Left colon (tissue), 2 donors: ENCODE measurements at regions not wholly inside any gene's neighbourhood (a gene's known extent, or its start where the extent isn't known, plus 50 kb on each side); places are given as distances from the start of the nearest gene placed in this dataset.
"Not testable (repeated sequence)": the region's sequence is repeated elsewhere in the genome, so short reads cannot be mapped to it uniquely, and the experiment has no call there.

Experiments
- ATAC-seq: fragments of 200-7000 bp; cut with Tn5 transposase; one replicate; pipeline ENCODE4 v1.9.1; 2020; ENCODE audit warnings: mild to moderate bottlenecking, moderate library complexity
- DNase-seq, 2 donors: peaks; one replicate each; pipeline ENCODE4 v3.0.0-alpha.2; 2020
- intact Hi-C, 2 donors: fragments of 100-400 bp; cut with DNase I in 1 of 2; cut with micrococcal nuclease in 1 of 2; formaldehyde crosslinking; loops; one replicate each; pipeline versions ENCODE4 v1.11.2 to v1.14.0; 2022; cut with DNase I, micrococcal nuclease
- donor health status: DM: no; HTN: no; CAD: no.
- donor health status: DM: yes; HTN: yes; CAD: no.

DNA sequence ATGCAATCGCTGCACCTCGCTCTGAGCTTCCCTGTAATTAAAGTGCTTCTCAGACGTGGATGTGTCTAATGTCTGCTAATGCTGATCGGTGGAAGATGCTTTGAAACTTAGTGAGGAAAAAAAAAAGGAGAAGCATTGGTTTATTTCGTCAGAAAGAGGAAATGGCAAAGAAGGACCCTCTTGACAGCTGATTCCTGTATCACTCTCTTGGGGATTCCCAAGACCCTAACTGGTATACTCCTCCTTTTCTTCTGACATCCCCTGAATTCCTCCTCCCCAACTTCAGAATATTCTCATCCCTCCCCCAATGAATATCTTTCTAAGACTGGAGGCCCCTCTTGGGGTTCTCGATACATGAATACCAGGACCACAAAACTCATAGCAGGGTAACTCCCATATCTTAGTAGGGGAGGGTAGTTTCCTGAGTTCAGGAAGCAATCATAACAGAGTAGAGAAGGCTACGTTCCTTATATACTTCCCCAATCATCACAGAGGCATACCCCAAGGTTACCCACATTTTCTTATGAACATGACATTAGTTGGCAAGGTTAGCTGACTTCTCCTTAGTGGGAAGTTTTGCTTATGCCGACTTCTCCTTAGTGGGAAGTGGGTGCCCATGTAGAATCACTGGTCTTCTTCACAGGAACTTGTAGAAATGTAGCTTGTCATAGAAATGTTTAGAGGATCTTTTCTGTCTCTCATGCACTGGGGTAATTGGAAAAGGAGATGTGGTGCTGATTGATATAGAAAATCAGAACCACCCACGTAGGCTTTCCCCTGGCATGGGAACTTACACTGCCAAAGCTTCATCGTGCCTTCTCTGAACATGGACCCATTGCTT, 63.8 kb upstream of the ATXN1 start:
- DNase-seq (no peak), ATAC-seq (no peak)
- intact Hi-C loops = no loop called here

DNA sequence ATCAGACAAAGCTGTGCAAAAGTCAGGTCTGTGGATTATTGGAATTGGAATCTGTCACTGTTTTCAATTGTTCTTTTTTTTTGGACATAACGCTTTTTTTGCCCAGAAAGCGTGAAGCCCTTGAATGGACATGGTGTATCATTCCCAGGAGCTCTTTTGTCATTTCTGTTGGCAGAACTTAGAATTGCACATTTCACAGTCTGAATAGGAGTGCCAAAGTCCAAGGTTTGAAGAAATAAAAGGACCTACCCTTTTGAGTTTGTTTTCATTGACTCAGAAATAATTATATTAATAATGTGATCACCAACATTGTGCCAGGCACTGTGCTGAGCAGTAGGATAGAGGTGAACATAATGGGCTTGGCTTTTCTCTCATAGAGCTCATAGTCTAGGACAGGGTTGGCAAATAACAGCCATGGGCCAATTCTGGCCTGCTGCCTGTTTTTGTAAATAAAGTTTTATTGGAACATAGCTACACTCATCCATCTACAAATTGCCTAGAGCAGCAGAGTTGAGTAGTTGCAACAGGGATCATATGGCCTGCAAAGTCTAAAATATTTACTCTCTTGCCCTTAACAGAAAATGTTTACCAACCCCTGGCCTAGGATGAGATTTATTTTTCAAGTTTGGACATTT, 62.6 kb upstream of the ATXN1 start:
- ATAC-seq (no peak), DNase-seq (no peak)
- intact Hi-C loops = no loop called here

DNA sequence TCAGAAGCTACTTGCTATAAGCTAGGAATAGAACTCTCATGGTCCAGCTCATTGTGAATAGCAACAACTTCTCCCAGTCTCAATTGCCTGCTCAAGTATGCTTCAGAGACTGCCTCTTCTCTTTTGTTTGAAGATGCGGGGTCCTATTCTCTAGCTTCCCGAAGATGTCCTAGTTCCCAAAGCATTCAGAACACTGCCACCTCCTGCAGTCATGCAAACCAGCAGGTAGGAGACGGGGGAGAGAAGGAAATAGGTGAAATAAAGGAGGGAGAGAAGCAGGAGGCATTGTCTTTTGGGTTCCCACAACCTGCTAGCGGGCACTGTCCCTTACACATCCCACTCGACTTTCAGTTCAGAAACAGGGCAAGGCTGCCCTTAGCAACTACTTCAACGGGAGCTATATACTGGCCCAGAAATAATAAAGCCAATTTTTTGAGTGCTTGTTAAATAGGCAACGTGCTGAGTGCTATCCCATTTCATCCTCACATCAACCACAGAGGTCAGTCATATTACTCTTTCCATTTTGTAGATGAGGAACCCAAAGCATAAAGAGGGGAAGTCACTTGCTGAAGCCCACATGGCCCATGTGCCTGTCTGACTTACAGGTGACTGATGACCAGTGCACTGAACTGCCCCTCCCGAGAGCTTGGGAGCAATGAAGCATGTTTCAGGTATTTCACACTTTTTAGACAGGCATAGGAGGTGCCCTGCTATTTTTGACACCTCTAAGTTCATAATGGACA, 61.9 kb upstream of the ATXN1 start:
- ATAC-seq (no peak), DNase-seq (no peak)
- intact Hi-C loops = no loop called here

DNA sequence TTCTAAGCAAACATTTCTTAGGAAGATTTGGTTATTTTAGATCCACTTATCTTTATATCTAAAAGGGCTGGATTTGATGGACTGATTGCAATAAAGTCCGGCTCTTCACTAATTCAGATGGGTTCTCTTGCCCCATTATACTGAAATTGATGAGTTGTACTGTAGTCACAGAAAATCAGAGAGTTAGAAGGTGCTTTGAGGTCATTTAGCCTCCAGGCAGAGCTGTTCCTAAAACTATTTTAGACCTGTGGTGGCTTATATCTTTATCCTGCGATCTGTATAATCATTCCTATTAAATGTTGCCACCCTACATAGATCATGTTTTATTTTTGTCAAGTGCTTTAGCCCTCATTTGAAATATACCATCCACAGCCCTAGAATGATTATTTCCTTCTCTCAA, 61.3 kb upstream of the ATXN1 start:
- DNase-seq = no peak
- no peak for ATAC-seq
- intact Hi-C loops = no loop called here

DNA sequence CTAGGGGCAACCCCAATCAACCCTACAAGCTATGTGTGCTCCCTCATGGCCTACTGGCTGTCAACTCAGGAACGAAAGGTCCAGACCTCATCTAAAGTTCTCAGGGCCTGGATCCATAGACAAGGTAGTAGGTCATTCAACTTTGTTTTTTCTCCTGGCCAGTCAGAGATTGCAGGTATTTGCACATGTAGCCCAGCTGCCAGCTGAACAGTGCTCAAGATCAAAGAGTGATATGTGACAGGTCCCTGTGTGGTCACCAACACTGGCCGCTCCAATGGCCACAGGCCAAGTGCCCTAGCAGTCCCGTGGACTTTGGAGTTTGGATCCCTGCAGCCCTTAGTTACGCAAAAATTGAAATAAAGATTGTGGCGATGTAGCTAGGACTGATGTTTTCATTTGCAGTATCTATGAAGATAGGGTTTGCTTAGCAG, 60.6 kb upstream of the ATXN1 start:
- intact Hi-C loops = no loop called here
- DNase-seq (no peak), ATAC-seq (no peak)

DNA sequence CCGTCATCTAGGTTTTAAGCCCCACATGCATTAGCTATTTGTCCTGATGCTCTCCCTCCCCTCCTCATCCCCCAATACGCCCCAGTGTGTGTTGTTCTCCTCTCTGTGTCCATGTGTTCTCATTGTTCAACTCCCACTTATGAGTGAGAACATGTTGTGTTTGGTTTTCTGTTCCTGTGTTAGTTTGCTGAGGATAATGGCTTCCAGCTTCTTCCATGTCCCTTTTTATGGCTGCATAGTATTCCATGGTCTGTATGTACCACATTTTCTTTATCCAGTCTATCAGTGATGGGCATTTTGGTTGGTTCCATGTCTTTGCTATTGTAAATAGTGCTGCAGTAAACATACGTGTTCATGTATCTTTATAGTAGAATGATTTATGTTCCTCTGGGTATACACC, 59.0 kb upstream of the ATXN1 start:
- intact Hi-C loops, DNase-seq, ATAC-seq: not testable (repeated sequence)

DNA sequence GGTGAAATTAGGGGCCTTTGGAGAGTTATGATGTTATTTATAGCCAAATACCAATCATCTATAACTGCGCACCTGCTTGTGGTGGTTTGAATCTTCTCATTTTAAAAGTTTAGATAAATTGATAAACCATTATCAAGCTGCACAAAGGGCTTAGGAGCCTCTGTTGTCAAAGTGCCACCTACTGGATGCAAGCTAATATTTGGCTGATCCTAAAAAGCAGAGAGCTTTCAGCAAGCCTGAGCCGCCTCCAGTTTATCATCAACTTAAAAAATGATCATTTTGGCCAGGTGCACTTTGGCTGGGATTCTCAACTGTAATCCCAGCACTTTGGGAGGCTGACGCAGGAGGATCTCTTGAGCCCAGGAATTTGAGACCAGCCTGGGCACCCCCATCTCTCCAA, 58.5 kb upstream of the ATXN1 start:
- ATAC-seq (no peak), DNase-seq (no peak)
- intact Hi-C loops = no loop called here

DNA sequence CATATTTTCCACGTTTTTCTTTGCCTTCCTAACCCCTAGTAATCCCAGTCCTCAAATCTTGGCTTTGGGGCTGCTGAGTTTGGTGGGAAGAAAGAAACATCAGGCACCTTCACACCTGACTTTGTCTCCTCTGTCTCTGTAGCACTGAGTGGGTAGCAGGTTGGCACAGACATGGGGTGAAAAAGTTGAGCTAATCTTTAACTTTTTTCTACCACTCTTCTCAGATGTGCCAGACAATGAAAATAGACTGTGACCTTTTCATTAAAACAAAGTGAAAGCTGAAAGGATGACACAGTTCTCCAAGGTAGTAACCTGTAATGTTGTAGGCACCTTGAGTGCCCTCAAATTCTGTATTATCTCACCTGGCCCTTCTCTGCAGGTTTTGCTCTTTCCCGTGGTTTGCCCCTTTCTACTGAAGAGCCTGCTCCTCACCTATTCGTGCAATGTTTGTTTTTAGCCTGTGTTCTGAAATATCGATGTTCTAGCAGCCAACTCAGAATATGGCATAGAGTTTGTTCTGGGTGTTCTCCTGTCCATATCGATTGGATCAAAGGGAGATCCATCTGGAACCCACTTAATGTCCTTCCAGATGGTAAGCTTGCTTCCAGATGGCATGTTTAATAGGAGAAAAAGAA, 57.8 kb upstream of the ATXN1 start:
- intact Hi-C loops = no loop called here
- ATAC-seq = no peak

DNA sequence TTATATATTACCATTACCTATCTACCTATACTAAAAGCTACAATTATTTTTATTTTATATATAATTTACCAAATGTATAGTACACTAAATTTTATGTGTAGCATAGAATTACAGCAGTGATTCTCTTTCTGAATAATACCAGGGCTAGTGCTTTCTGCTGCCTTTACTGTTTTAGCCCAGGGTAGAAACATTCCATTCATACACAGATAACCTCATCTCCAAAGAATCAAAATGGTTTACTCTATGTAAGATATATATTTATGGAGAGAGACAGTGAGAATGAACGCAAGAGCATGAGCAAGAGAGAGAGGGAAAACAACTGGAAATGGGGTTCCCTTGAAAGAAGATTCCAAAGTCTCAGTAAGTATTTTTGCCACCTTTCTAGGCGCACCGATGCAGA, 56.3 kb upstream of the ATXN1 start:
- ATAC-seq (no peak), DNase-seq (no peak)
- intact Hi-C loops = no loop called here

More for the DNA sequence above, 57.8 kb upstream of the ATXN1 start:
- DNase-seq = no peak

DNA sequence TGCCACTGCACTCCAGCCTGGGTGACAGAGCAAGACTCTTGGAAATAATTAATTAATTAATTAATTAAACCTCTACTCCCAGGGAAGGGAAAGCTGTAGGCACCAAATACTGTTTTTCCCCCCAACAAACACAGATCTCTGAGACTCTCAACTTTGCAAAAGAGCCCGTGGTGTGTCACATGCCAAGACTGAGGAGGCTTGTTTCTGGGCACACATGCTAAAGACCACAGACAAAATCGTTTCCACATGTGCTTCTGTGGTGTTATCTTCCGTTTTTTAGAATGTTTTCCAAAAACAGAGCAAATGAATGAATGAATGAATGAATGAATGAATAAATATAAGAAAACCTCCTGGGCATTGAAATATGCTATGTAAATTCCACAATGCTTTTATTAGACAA, 55.6 kb upstream of the ATXN1 start:
- ATAC-seq (no peak), DNase-seq (no peak)
- intact Hi-C loops = no loop called here

DNA sequence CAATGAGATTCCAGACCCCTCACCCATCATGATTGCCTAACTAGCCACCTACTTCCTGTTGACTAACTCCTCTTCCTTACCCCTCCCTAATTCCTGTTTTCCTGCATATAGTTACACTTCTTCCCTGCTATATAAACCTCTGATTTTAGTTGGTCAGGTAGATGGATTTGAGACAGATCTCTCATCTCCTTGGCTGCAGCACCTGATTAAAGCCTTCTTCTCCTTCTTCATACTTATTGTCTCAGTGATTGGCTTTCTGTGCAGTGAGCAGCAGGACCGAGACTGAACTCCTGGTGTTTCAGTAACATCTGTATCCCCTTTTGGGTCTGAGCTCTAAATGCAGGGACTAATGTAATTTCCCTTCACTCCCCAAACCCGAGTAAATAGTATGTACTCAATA, 51.7 kb upstream of the ATXN1 start:
- intact Hi-C loops = no loop called here
- DNase-seq (no peak), ATAC-seq (no peak)

DNA sequence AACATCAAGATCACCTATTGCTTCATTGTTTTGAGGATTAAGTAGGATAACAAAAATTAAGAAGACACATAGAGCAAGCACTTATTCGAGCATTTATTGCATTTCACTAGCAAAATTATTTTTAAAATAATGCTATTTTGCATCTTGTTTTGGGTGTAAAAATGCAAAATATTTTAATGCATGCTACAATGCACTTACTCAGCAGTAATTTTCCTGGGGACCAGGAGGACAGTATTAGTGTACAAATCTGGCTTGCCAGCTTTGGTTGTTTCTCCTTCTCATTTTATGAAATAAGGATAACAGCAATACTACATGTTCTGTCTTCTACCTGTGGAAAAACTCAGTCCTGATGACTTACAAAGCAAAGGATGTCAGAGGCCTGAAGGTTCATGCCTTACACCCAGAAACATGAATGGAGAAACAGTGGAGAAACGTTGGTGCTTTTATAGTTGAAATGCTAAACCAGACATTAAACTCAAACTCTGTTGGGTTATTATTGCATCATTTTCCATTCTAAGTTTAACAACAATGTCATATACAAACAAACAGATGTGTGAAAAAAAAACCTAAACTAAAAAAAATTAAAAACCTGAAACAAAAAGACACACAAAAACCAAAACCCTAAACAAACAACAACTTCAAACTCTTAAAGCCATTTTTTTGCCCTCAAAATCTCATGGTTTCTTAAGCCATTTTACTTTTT, 50.2 kb upstream of the ATXN1 start:
- ATAC-seq (no peak), DNase-seq (no peak)
- intact Hi-C loops = no loop called here
